GM12875 (cell line): ENCODE measurements at regions not wholly inside any gene's neighbourhood (a gene's known extent, or its start where the extent isn't known, plus 50 kb on each side); places are given as distances from the start of the nearest gene placed in this dataset.

ENCODE experiments used
- H3K4me3 ChIP-seq: one replicate; pipeline ENCODE4 v1.5.1; 2011; ENCODE audit warnings: low read depth, low read length, control low read depth
- CTCF ChIP-seq: IDR thresholded peaks from 2 replicates; pipeline ENCODE4 v1.5.1; 2011; ENCODE audit warnings: low read depth, mild to moderate bottlenecking, control low read depth, inconsistent platforms, low read length, moderate library complexity, borderline replicate concordance; ENCODE audit not compliant: insufficient read depth

GRCh38 chr5:143659599-143660238, 152.2 kb upstream of the HMHB1 start:
- no peak for TF ChIP-seq CTCF
- no peak overlapping the region for H3K4me3 ChIP-seq

- no peak overlapping the region for H3K4me3 ChIP-seq
- no peak for TF ChIP-seq CTCF
Observed at GRCh38 chr5:143658956-143659355, 153.0 kb upstream of the HMHB1 start.

GRCh38 chr5:143657647-143658285, 154.2 kb upstream of the HMHB1 start:
- TF ChIP-seq CTCF: no peak
- no peak overlapping the region for H3K4me3 ChIP-seq

GRCh38 chr5:143653766-143654282, 158.1 kb upstream of the HMHB1 start:
- no peak for TF ChIP-seq CTCF
- H3K4me3 ChIP-seq: no peak overlapping the region

GRCh38 chr5:143653256-143653655, 158.7 kb upstream of the HMHB1 start:
- TF ChIP-seq CTCF: no peak
- no peak overlapping the region for H3K4me3 ChIP-seq

GRCh38 chr5:143652108-143652700, 159.8 kb upstream of the HMHB1 start:
- no peak for TF ChIP-seq CTCF
- H3K4me3 ChIP-seq: no peak overlapping the region
